ENCODE measurements at regions not wholly inside any gene's neighbourhood (a gene's known extent, or its start where the extent isn't known, plus 50 kb on each side); places are given as distances from the start of the nearest gene placed in this dataset.
"Not testable (repeated sequence)": the region's sequence is repeated elsewhere in the genome, so short reads cannot be mapped to it uniquely, and the experiment has no call there.

DNA sequence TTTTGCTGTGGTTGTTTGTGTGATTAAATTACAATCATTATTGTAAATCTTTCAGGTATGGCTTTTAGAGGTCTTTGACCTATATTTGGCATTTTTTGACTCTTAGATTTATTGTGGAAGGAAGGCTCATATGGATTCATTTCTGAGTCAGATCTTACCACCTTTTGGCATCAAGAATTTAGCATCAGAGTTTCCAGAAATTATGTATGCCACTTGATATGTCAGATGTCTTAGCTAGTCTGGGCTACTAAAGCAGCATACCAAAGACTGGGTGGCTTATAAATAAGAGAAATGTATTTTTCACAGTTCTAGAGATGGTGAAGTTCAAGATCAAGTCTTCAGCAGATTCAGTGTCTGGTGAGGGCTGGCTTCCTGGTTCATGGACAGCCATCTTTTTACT is 129.5 kb upstream of the PZP start (continued):
- TF ChIP-seq, protein P1, sequence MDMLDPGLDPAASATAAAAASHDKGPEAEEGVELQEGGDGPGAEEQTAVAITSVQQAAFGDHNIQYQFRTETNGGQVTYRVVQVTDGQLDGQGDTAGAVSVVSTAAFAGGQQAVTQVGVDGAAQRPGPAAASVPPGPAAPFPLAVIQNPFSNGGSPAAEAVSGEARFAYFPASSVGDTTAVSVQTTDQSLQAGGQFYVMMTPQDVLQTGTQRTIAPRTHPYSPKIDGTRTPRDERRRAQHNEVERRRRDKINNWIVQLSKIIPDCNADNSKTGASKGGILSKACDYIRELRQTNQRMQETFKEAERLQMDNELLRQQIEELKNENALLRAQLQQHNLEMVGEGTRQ (IDR thresholded peaks at IDR 0.05; ENCODE audit: borderline replicate concordance, low read depth, low read length), result no peak
- no peak for TF ChIP-seq YY1 (IDR thresholded peaks at IDR 0.05; ENCODE audit: low read depth)

- DNase-seq; H3K27me3 ChIP-seq (ENCODE audit: insufficient read depth); H2AFZ ChIP-seq (ENCODE audit: low read depth); H3K4me2 ChIP-seq; H3K9me3 ChIP-seq; H3F3A ChIP-seq (replicated peaks; ENCODE audit: insufficient read depth); H3K27ac ChIP-seq (ENCODE audit: low read depth in 2 of 2, low read length in 1 of 2); H3K36me3 ChIP-seq (replicated peaks in 1 of 2; ENCODE audit: control insufficient read depth in 1 of 2, insufficient read depth in 2 of 2, low read length in 1 of 2); H3K4me1 ChIP-seq (ENCODE audit: control insufficient read depth in 1 of 2, insufficient read depth in 2 of 2, low read depth in 1 of 2, low read length in 1 of 2); POLR2A ChIA-PET; H3K4me3 ChIP-seq (ENCODE audit: low read depth in 2 of 2, low read length in 1 of 2); H3K9ac ChIP-seq; H3K9me2 ChIP-seq; H4K20me1 ChIP-seq (ENCODE audit: insufficient read depth); H3K79me2 ChIP-seq (ENCODE audit: insufficient read depth): not testable (repeated sequence)
- 29% methylated on average over 7 of the region's 7 CpGs for WGBS (ENCODE audit: low lambda C conversion rate)
- CTCF ChIA-PET, result interaction anchor here (0.9 to 3.3 kb wide), 2 partner anchors 10 to 371 kb away, joined by 3 to 8 read pairs; no protein-coding TSS in a partner anchor
Measured at GRCh38 chr12:9336375-9337011, 128.3 kb upstream of the PZP start.

DNA sequence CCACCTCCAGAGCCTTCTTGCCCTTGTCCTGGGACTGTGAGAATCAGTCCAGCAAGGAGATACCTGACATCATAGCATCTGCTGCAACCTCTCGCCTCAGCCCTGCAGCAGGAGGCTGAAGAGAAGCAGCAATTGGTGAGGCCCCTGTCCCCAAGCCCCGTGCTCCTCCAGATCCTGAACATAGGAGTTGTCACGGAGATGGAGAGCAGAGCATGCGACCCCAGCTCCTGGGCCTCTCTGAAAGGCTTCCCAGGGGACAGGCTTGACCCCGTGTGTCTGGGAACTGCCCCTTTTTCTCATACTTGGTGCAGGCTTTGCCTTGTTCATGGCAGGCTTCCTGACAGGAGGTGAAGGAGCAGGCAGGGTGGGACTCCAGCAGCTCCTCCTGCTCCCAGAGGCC is 127.7 kb upstream of the PZP start:
- ChIA-PET CTCF (interaction anchor here (0.9 to 3.3 kb wide), 2 partner anchors 11 to 372 kb away, joined by 3 to 8 read pairs; no protein-coding TSS in a partner anchor), POLR2A (no interaction called here)
- no peak overlapping the region for H2AFZ ChIP-seq (ENCODE audit: low read depth)
- no peaks in the 10 kb centered on the region; a peak in 1 of 4 replicates for H3K4me1 ChIP-seq (ENCODE audit: control insufficient read depth in 1 of 2, insufficient read depth in 2 of 2, low read depth in 1 of 2, low read length in 1 of 2)
- no peak overlapping the region for H3K9ac ChIP-seq
- H3K4me2 ChIP-seq, result no peak overlapping the region
- H4K20me1 ChIP-seq (ENCODE audit: insufficient read depth), result no peaks in the 10 kb centered on the region
- H3K36me3 ChIP-seq (replicated peaks in 1 of 2; ENCODE audit: control insufficient read depth in 1 of 2, insufficient read depth in 2 of 2, low read length in 1 of 2), result no peaks in the 10 kb centered on the region
- no peaks in the 10 kb centered on the region for H3K27me3 ChIP-seq (ENCODE audit: insufficient read depth)
- no peak for DNase-seq
- no peaks in the 10 kb centered on the region for H3K9me3 ChIP-seq
- no peak overlapping the region for H3K27ac ChIP-seq (ENCODE audit: low read depth in 2 of 2, low read length in 1 of 2)
- H3K4me3 ChIP-seq (ENCODE audit: low read depth in 2 of 2, low read length in 1 of 2), result no peak overlapping the region
- WGBS (ENCODE audit: low lambda C conversion rate), result 9% methylated on average over 4 of the region's 5 CpGs
- no peaks in the 10 kb centered on the region for H3F3A ChIP-seq (replicated peaks; ENCODE audit: insufficient read depth)
- H3K79me2 ChIP-seq (ENCODE audit: insufficient read depth), result no peaks in the 10 kb centered on the region
- no peaks in the 10 kb centered on the region for H3K9me2 ChIP-seq
- no peak for TF ChIP-seq TAF1 (IDR thresholded peaks at IDR 0.05; ENCODE audit: borderline replicate concordance, low read depth, low read length)
- no peak for TF ChIP-seq FOXJ3 (CRISPR knock-in tag; IDR thresholded peaks at IDR 0.05)
- no peak for TF ChIP-seq GABPA (IDR thresholded peaks at IDR 0.05; ENCODE audit: low read depth)
- no peak for TF ChIP-seq SIN3A (IDR thresholded peaks at IDR 0.05; ENCODE audit: borderline replicate concordance, low read depth, low read length)
- TF ChIP-seq, protein P2, sequence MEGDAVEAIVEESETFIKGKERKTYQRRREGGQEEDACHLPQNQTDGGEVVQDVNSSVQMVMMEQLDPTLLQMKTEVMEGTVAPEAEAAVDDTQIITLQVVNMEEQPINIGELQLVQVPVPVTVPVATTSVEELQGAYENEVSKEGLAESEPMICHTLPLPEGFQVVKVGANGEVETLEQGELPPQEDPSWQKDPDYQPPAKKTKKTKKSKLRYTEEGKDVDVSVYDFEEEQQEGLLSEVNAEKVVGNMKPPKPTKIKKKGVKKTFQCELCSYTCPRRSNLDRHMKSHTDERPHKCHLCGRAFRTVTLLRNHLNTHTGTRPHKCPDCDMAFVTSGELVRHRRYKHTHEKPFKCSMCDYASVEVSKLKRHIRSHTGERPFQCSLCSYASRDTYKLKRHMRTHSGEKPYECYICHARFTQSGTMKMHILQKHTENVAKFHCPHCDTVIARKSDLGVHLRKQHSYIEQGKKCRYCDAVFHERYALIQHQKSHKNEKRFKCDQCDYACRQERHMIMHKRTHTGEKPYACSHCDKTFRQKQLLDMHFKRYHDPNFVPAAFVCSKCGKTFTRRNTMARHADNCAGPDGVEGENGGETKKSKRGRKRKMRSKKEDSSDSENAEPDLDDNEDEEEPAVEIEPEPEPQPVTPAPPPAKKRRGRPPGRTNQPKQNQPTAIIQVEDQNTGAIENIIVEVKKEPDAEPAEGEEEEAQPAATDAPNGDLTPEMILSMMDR (IDR thresholded peaks at IDR 0.05), result no peak
- no peak for TF ChIP-seq MXI1 (IDR thresholded peaks at IDR 0.05; ENCODE audit: low read depth, low read length)
- TF ChIP-seq, protein P3, sequence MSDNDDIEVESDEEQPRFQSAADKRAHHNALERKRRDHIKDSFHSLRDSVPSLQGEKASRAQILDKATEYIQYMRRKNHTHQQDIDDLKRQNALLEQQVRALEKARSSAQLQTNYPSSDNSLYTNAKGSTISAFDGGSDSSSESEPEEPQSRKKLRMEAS (IDR thresholded peaks at IDR 0.05; ENCODE audit: low read depth), result no peak
- TF ChIP-seq REST (IDR thresholded peaks at IDR 0.05; ENCODE audit: low read depth, low read length), result no peak
- TF ChIP-seq RAD21 (IDR thresholded peaks at IDR 0.05; ENCODE audit: low read length), result no peak
- TF ChIP-seq NRF1 (IDR thresholded peaks at IDR 0.05; ENCODE audit: low read depth, low read length), result no peak
- no peak for TF ChIP-seq ZBTB33 (IDR thresholded peaks at IDR 0.05; ENCODE audit: borderline replicate concordance, low read depth)
- no peak for TF ChIP-seq SMC3 (IDR thresholded peaks at IDR 0.05; ENCODE audit: low read depth, low read length)
